Left lung (tissue), 4 donors: ENCODE measurements at regions not wholly inside any gene's neighbourhood (a gene's known extent, or its start where the extent isn't known, plus 50 kb on each side); places are given as distances from the start of the nearest gene placed in this dataset.

Source experiments
- ATAC-seq: fragments of 200-7000 bp; cut with Tn5 transposase; one replicate; pipeline ENCODE4 v1.9.1; 2020; ENCODE audit warnings: moderate library complexity
- DNase-seq, 4 donors: peaks; one replicate each; pipeline ENCODE4 v3.0.0-alpha.2; 2013 to 2020
- H3K27ac ChIP-seq, 2 donors: fragments of 200-600 bp; sonication (generic) in 1 of 2; one replicate each; pipeline versions ENCODE4 v1.5.0 to v1.8.0; 2020 to 2021
- H3K27me3 ChIP-seq, 2 donors: fragments of 200-600 bp; sonication (generic) in 1 of 2; one replicate each; pipeline versions ENCODE4 v1.5.0 to v1.8.0; 2020 to 2021
- H3K36me3 ChIP-seq, 2 donors: fragments of 200-600 bp; sonication (generic) in 1 of 2; one replicate each; pipeline versions ENCODE4 v1.5.0 to v1.8.0; 2020 to 2021
- H3K4me1 ChIP-seq, 2 donors: fragments of 200-600 bp; one replicate each; pipeline ENCODE4 v1.8.0; 2021
- H3K4me3 ChIP-seq, 2 donors: fragments of 200-600 bp; sonication (generic) in 1 of 2; one replicate each; pipeline versions ENCODE4 v1.5.0 to v1.8.0; 2020 to 2021; ENCODE audit warnings: mild to moderate bottlenecking in 1 of 2
- H3K9me3 ChIP-seq, 2 donors: fragments of 200-600 bp; sonication (generic) in 1 of 2; one replicate each; pipeline versions ENCODE4 v1.5.0 to v1.8.0; 2020 to 2021
- intact Hi-C, 2 donors: fragments of 100-400 bp; cut with DNase I; formaldehyde crosslinking; loops; one replicate each; pipeline versions ENCODE4 v1.11.2 to v1.14.2; 2022
- TF ChIP-seq, protein P1 (sequence below), 2 donors: fragments of 200-600 bp; sonication (generic) in 1 of 2; IDR thresholded peaks; one replicate each; pipeline versions ENCODE4 v1.5.0 to v1.8.0; 2021; ENCODE audit warnings: antibody characterized with exemption in 2 of 2
- donor health status: DM: no; HTN: yes; CAD: no.
- donor health status: DM: no; HTN: no; CAD: no.

DNA sequence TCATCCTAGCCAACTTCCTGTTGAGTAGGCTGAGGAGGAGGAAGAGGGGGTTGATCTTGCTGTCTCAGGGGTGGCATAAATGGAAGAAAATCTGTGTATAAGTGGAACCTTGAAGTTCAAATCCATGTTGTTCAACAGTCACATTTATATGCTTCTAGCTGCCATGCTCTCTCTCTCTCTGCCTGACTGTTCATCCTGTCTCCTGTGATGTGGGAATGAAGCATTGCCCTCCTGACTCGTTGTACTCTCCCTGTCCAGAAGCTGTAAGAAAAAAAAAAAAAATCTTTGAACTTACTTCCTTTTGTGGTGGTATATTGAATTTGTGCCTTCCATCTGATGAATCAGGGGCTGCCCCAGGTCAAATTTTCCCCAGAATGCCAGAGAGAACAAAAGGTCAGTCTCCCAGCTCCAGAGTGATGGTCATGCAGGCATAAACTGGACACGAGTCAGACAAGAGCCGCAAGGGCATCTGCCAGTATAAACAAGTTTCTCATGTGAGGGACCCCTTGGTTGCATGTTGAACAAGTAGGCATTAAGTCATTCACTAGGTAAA is 257.0 kb downstream of the IDS start:
- Histone ChIP-seq H3K4me3 (no peak overlapping the region), H3K36me3 (no peaks in the 10 kb centered on the region), H3K27me3 (no peaks in the 10 kb centered on the region), H3K9me3 (no peaks in the 10 kb centered on the region), H3K27ac (no peak overlapping the region), H3K4me1 (no peaks in the 10 kb centered on the region)
- intact Hi-C loops, result no loop called here
- TF ChIP-seq, protein P1, sequence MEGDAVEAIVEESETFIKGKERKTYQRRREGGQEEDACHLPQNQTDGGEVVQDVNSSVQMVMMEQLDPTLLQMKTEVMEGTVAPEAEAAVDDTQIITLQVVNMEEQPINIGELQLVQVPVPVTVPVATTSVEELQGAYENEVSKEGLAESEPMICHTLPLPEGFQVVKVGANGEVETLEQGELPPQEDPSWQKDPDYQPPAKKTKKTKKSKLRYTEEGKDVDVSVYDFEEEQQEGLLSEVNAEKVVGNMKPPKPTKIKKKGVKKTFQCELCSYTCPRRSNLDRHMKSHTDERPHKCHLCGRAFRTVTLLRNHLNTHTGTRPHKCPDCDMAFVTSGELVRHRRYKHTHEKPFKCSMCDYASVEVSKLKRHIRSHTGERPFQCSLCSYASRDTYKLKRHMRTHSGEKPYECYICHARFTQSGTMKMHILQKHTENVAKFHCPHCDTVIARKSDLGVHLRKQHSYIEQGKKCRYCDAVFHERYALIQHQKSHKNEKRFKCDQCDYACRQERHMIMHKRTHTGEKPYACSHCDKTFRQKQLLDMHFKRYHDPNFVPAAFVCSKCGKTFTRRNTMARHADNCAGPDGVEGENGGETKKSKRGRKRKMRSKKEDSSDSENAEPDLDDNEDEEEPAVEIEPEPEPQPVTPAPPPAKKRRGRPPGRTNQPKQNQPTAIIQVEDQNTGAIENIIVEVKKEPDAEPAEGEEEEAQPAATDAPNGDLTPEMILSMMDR (IDR thresholded peaks at IDR 0.05), result no peak
- DNase-seq (no peak), ATAC-seq (no peak)

DNA sequence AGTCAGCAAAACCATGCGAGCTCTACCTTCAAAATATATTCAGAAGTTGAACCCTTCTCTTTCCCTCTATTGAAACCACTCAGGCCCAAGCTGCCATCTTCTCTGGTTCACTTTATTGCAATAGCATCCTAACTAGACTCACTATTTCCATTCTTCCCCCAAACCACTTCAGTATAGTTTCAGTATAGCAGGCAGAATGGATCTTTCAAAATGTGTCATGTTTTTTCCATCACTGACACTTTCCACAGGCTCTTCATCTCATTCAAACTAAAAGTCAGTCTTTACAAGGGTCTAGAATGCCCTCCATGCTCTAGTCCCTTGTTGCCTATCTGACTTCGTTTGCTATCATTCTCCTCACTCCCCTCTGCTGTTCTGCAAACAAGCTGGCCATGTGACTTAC is 274.4 kb downstream of the IDS start:
- no peaks in the 10 kb centered on the region for H3K36me3 ChIP-seq
- ATAC-seq (no peak), DNase-seq (no peak)
- H3K27ac ChIP-seq, result no peak overlapping the region
- no peaks in the 10 kb centered on the region for H3K27me3 ChIP-seq
- TF ChIP-seq, protein P1 (IDR thresholded peaks at IDR 0.05), result no peak
- H3K9me3 ChIP-seq, result no peaks in the 10 kb centered on the region
- intact Hi-C loops, result no loop called here
- no peaks in the 10 kb centered on the region for H3K4me1 ChIP-seq
- no peak overlapping the region for H3K4me3 ChIP-seq

DNA sequence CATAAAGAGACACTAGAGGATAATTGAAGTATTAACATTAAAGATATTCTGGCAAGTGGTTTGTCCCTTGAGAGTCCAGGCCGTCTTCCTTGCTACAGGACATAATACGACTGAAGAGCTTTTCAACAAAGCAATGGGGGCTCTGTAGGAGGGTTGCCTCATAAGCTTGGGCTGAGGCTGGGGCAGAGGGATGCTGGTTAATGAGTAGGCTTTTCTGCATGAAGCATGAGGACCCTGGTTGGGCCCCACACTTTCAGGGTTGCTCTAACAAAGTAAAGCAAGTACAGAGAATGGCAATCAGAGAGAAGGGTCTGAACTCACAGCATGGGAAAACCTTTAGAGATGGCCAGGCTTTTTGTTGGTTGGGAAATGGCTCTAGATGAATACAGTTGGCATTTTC is 281.3 kb downstream of the IDS start:
- H3K4me3 ChIP-seq, result no peak overlapping the region
- no peaks in the 10 kb centered on the region for H3K9me3 ChIP-seq
- DNase-seq (no peak), ATAC-seq (no peak)
- TF ChIP-seq, protein P1 (IDR thresholded peaks at IDR 0.05), result no peak
- H3K27me3 ChIP-seq, result no peaks in the 10 kb centered on the region
- intact Hi-C loops, result no loop called here
- no peaks in the 10 kb centered on the region for H3K4me1 ChIP-seq
- no peaks in the 10 kb centered on the region for H3K36me3 ChIP-seq
- H3K27ac ChIP-seq, result no peak overlapping the region

DNA sequence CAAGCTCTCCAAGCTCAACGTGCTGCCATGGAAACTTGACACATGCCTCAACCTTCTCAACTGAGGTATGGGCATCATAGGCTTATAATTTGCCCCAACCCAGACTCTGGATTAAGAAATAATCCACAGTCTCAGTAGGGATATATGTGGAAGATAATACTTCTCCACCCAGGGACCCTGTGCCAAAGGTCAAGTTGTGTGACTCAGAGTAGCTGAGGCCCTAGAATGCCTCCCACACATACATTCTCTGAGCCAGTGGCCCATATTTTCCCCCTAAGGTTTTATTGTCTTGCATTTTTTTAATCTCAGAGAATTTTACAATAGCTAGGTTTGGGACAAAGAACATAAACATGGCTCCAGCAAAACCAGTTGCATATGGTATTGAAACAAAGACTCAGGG is 283.1 kb downstream of the IDS start:
- no peak for ATAC-seq
- intact Hi-C loops, result no loop called here
- H3K4me1 ChIP-seq, result no peaks in the 10 kb centered on the region

DNA sequence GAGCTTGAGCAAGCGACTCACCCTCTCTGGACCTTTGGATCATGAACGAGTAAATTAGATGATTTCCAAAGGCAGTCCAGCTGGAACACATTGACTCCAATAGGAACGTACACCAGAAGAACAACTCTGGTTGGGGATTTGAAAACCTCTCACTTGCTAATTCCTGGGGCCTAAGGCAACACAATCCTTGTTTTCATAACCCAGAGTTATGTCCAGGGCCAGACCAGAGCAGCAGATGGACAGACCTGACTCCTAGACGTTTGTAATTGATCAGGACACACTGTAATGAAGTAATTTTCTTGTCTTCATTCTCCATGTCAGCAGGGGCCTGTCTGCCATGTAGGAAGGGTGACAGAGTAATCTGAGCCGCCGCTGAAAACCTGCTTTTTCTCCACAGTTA is 283.9 kb downstream of the IDS start:
- Histone ChIP-seq H3K9me3 (no peaks in the 10 kb centered on the region), H3K4me3 (no peak overlapping the region), H3K4me1 (no peaks in the 10 kb centered on the region), H3K27me3 (no peaks in the 10 kb centered on the region), H3K36me3 (no peaks in the 10 kb centered on the region), H3K27ac (no peak overlapping the region)
- DNase-seq (no peak), ATAC-seq (no peak)
- TF ChIP-seq, protein P1 (IDR thresholded peaks at IDR 0.05), result no peak
- intact Hi-C loops, result no loop called here

More for the DNA sequence above, 283.1 kb downstream of the IDS start:
- Histone ChIP-seq H3K27ac (no peak overlapping the region), H3K36me3 (no peaks in the 10 kb centered on the region), H3K4me3 (no peak overlapping the region), H3K27me3 (no peaks in the 10 kb centered on the region), H3K9me3 (no peaks in the 10 kb centered on the region)
- TF ChIP-seq, protein P1 (IDR thresholded peaks at IDR 0.05), result no peak
- no peak for DNase-seq
